ENCODE measurements at regions not wholly inside any gene's neighbourhood (a gene's known extent, or its start where the extent isn't known, plus 50 kb on each side); places are given as distances from the start of the nearest gene placed in this dataset.

DNA sequence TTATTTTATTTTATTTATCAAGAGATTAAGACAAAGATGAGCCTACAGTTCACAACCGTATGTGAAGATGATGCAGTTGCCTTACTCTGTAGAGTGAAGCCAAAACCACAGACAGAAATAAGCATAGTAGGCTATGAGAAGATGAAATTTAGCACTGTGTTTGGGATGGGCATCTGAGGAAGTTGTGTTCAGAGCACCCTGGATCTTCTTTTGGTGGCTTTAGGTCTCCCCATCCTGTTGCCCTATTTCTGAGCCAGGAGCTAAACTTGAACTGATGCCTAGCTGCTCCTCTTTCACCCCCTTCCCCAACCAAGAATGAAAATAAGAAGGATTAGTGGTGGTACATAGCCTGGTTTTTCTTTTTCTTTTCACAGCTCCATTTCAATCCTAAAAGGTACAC lies 328.1 kb upstream of the TBL1XR1 start:
- no peak for TF ChIP-seq POLR2A (IDR thresholded peaks at IDR 0.05)
- TF ChIP-seq, protein P1, sequence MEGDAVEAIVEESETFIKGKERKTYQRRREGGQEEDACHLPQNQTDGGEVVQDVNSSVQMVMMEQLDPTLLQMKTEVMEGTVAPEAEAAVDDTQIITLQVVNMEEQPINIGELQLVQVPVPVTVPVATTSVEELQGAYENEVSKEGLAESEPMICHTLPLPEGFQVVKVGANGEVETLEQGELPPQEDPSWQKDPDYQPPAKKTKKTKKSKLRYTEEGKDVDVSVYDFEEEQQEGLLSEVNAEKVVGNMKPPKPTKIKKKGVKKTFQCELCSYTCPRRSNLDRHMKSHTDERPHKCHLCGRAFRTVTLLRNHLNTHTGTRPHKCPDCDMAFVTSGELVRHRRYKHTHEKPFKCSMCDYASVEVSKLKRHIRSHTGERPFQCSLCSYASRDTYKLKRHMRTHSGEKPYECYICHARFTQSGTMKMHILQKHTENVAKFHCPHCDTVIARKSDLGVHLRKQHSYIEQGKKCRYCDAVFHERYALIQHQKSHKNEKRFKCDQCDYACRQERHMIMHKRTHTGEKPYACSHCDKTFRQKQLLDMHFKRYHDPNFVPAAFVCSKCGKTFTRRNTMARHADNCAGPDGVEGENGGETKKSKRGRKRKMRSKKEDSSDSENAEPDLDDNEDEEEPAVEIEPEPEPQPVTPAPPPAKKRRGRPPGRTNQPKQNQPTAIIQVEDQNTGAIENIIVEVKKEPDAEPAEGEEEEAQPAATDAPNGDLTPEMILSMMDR (IDR thresholded peaks at IDR 0.05) = no peak

Data from heart left ventricle (tissue), 13 donors.